ENCODE measurements at regions not wholly inside any gene's neighbourhood (a gene's known extent, or its start where the extent isn't known, plus 50 kb on each side); places are given as distances from the start of the nearest gene placed in this dataset.
A peak's percentile ranks its signal among the peaks of the same experiment; 100 is the strongest.

GRCh38 chr13:80664950-80665349 lies 324.0 kb upstream of the SPRY2 start:
- Histone ChIP-seq H3K79me2 (ENCODE audit: control insufficient read depth, insufficient read depth, low read length) (no peaks in the 10 kb centered on the region), H3K27me3 (ENCODE audit: control insufficient read depth in 2 of 2, insufficient read depth in 2 of 2, low read length in 2 of 2) (no peaks in the 10 kb centered on the region), H3K9ac (replicated peaks; ENCODE audit: extremely low read depth, insufficient read depth, low read length) (no peak overlapping the region), H3K27ac (ENCODE audit: insufficient read depth, low read depth, low read length) (peak overlapping the region; percentile 37), H3K4me3 (replicated peaks in 1 of 3; ENCODE audit: insufficient read depth in 1 of 3, low read depth in 1 of 3, low read length in 3 of 3) (no peak overlapping the region), H3K9me1 (replicated peaks; ENCODE audit: control insufficient read depth, extremely low read depth, insufficient read depth, low read length) (no peaks in the 10 kb centered on the region), H4K20me1 (replicated peaks; ENCODE audit: control insufficient read depth, extremely low read depth, insufficient read depth, low read length) (no peaks in the 10 kb centered on the region), H3K4me1 (ENCODE audit: control insufficient read depth, extremely low read depth, insufficient read depth, low read length) (peaks cover 8% of the 10 kb centered on the region), H3K4me2 (ENCODE audit: insufficient read depth, low read length) (peak overlapping the region; percentile 82), H3K36me3 (ENCODE audit: control insufficient read depth in 2 of 2, extremely low read depth in 1 of 2, insufficient read depth in 2 of 2, low read length in 2 of 2) (no peaks in the 10 kb centered on the region), H2AFZ (ENCODE audit: low read depth, low read length) (no peak overlapping the region), H3K9me3 (replicated peaks; ENCODE audit: control insufficient read depth, insufficient read depth, low read length) (no peaks in the 10 kb centered on the region)
- FAIRE-seq (peak; percentile 12), DNase-seq (ENCODE audit: low read depth, low spot score) (peak; percentile 53)
- intact Hi-C loops (cut with micrococcal nuclease) = loop anchor here (2.0 to 5.0 kb wide), 2 partner anchors 34 to 257 kb away; no protein-coding TSS in a partner anchor
- TF ChIP-seq MYC (IDR thresholded peaks at IDR 0.05; ENCODE audit: low read depth, low read length) (no peak), FOS (IDR thresholded peaks at IDR 0.05; ENCODE audit: borderline replicate concordance, insufficient read depth, low read length) (no peak), EZH2 (IDR thresholded peaks at IDR 0.05; ENCODE audit: borderline replicate concordance, low read depth, low read length, severe bottlenecking) (no peak), POLR2A (IDR thresholded peaks at IDR 0.05; ENCODE audit: low read depth, low read length) (no peak), JUN (IDR thresholded peaks at IDR 0.05; ENCODE audit: borderline replicate concordance, insufficient read depth, insufficient read length, low read depth) (peak; percentile 51), POLR2AphosphoS5 (IDR thresholded peaks at IDR 0.05; ENCODE audit: insufficient read depth, low read depth, low read length) (no peak), GATA2 (IDR thresholded peaks at IDR 0.05; ENCODE audit: insufficient read depth, insufficient read length, low read depth, low read length) (peak; percentile 54)
- TF ChIP-seq, protein P1, sequence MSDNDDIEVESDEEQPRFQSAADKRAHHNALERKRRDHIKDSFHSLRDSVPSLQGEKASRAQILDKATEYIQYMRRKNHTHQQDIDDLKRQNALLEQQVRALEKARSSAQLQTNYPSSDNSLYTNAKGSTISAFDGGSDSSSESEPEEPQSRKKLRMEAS (IDR thresholded peaks at IDR 0.05; ENCODE audit: insufficient read depth, insufficient read length) = no peak
- TF ChIP-seq, protein P2, sequence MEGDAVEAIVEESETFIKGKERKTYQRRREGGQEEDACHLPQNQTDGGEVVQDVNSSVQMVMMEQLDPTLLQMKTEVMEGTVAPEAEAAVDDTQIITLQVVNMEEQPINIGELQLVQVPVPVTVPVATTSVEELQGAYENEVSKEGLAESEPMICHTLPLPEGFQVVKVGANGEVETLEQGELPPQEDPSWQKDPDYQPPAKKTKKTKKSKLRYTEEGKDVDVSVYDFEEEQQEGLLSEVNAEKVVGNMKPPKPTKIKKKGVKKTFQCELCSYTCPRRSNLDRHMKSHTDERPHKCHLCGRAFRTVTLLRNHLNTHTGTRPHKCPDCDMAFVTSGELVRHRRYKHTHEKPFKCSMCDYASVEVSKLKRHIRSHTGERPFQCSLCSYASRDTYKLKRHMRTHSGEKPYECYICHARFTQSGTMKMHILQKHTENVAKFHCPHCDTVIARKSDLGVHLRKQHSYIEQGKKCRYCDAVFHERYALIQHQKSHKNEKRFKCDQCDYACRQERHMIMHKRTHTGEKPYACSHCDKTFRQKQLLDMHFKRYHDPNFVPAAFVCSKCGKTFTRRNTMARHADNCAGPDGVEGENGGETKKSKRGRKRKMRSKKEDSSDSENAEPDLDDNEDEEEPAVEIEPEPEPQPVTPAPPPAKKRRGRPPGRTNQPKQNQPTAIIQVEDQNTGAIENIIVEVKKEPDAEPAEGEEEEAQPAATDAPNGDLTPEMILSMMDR (IDR thresholded peaks at IDR 0.05; ENCODE audit: extremely low read depth in 1 of 2, insufficient read depth in 1 of 2, low read depth in 1 of 2, low read length in 2 of 2) = no peak
- ChIA-PET POLR2A (no interaction called here), CTCF (interaction anchor here (0.9 to 1.1 kb wide), 2 partner anchors 34 to 324 kb away, joined by 4 read pairs; partner anchors contain the start of gene SPRY2)
- BruUV-seq (replicated peaks) = no TSS peak
- dilution Hi-C loops (cut with MboI; ENCODE audit: extremely low pct_ligation_motif_present, low sequenced_read_pairs) = no loop called here

Data from endothelial cell of umbilical vein (primary cell).